ENCODE measurements at regions not wholly inside any gene's neighbourhood (a gene's known extent, or its start where the extent isn't known, plus 50 kb on each side); places are given as distances from the start of the nearest gene placed in this dataset.

DNA sequence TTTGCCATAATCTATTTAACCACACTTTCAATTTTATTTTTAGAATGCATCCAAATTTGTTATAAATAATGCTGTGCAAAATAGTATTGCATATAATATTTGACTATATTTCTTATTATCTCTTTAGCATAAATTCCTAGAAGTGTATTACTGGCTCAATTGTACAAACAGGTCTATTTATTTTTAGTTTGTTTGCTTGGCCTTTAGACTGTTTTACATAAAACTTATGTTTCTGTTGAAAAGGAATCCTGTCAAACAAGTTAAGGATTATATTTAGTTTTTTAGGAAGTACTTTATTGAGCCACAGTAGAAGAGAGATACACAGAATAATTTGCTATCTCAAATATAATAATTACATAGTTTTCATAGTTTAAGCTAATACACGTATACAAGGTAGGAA lies 413.8 kb downstream of the GBA3 start:
- no peaks in the 10 kb centered on the region; a peak in 1 of 7 replicates for H3K36me3 Mint-ChIP-seq (ENCODE audit: insufficient read depth in 1 of 3, low read depth in 3 of 3)
- H2AFZ ChIP-seq (ENCODE audit: low read length), result no peak overlapping the region
- no peak overlapping the region for H2BK15ac ChIP-seq (ENCODE audit: low read depth, low read length)
- no peak overlapping the region for H3K4me2 ChIP-seq (ENCODE audit: insufficient read depth, insufficient read length, low read length)
- no peak overlapping the region for H3K4ac ChIP-seq (ENCODE audit: low read depth, low read length)
- TF ChIP-seq, protein P1, sequence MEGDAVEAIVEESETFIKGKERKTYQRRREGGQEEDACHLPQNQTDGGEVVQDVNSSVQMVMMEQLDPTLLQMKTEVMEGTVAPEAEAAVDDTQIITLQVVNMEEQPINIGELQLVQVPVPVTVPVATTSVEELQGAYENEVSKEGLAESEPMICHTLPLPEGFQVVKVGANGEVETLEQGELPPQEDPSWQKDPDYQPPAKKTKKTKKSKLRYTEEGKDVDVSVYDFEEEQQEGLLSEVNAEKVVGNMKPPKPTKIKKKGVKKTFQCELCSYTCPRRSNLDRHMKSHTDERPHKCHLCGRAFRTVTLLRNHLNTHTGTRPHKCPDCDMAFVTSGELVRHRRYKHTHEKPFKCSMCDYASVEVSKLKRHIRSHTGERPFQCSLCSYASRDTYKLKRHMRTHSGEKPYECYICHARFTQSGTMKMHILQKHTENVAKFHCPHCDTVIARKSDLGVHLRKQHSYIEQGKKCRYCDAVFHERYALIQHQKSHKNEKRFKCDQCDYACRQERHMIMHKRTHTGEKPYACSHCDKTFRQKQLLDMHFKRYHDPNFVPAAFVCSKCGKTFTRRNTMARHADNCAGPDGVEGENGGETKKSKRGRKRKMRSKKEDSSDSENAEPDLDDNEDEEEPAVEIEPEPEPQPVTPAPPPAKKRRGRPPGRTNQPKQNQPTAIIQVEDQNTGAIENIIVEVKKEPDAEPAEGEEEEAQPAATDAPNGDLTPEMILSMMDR (conservative IDR thresholded peaks at IDR 0.05), result no peak
- no peak overlapping the region for H2BK120ac ChIP-seq (ENCODE audit: low read depth, low read length, poor library complexity, severe bottlenecking)
- H3K9me3 ChIP-seq (ENCODE audit: control insufficient read depth, low read depth, low read length), result no peaks in the 10 kb centered on the region
- H3K23me2 ChIP-seq (ENCODE audit: insufficient read length, low read depth, low read length, poor library complexity, severe bottlenecking), result no peaks in the 10 kb centered on the region
- no peak overlapping the region for H2BK12ac ChIP-seq (ENCODE audit: insufficient read length, low read depth, low read length)
- H3K23ac ChIP-seq (ENCODE audit: insufficient read length, low read depth, low read length), result no peak overlapping the region
- no peaks in the 10 kb centered on the region for H3K4me1 Mint-ChIP-seq
- no peak overlapping the region for H2BK20ac ChIP-seq (ENCODE audit: low read depth, low read length, poor library complexity, severe bottlenecking)
- no peak overlapping the region for H3K56ac ChIP-seq (ENCODE audit: insufficient read length, low read depth, low read length)
- H3K9me3 Mint-ChIP-seq, result no peaks in the 10 kb centered on the region; a peak in 1 of 5 replicates
- no peak overlapping the region for H4K5ac ChIP-seq (ENCODE audit: insufficient read length, low read depth, low read length)
- no peaks in the 10 kb centered on the region for H4K20me1 ChIP-seq (ENCODE audit: control insufficient read depth, insufficient read depth, insufficient read length)
- no peak overlapping the region for H3K18ac ChIP-seq (ENCODE audit: insufficient read length, low read depth, low read length)
- no peak overlapping the region for H3K9ac ChIP-seq (ENCODE audit: extremely low read depth, insufficient read length, low read length)
- DNase-seq, result no peak
- no peak overlapping the region for H3K27ac ChIP-seq (ENCODE audit: insufficient read length, low read depth, low read length)
- H2BK5ac ChIP-seq (ENCODE audit: insufficient read length, low read length), result no peak overlapping the region
- no CpG with 5 or more reads among the region's 1 CpG for WGBS (ENCODE audit: extremely low coverage, insufficient read length, low lambda C conversion rate)
- no peak overlapping the region for H2AK5ac ChIP-seq (ENCODE audit: insufficient read length, low read length)
- H3K4me1 ChIP-seq (ENCODE audit: insufficient read depth, low read length), result no peaks in the 10 kb centered on the region
- H3K27me3 ChIP-seq (ENCODE audit: insufficient read depth, low read length), result no peaks in the 10 kb centered on the region
- H3K27me3 Mint-ChIP-seq (ENCODE audit: low read depth), result peaks cover 2% of the 10 kb centered on the region; the same call in 1 of the 2 replicates
- H3K4me3 Mint-ChIP-seq, result no peak overlapping the region
- H3K27ac Mint-ChIP-seq, result no peak overlapping the region
- H3K79me1 ChIP-seq (ENCODE audit: insufficient read depth, low read depth, low read length, poor library complexity, severe bottlenecking), result no peaks in the 10 kb centered on the region
- no peak overlapping the region for H4K91ac ChIP-seq (ENCODE audit: insufficient read length, low read depth, low read length)
- no peak overlapping the region for H3T11ph ChIP-seq (ENCODE audit: low read length)
- H4K8ac ChIP-seq (replicated peaks; ENCODE audit: insufficient read length, low read depth, low read length), result no peak overlapping the region
- no peaks in the 10 kb centered on the region for H3K79me2 ChIP-seq (ENCODE audit: insufficient read depth, low read length)
- H3K14ac ChIP-seq (ENCODE audit: insufficient read depth, low read length), result no peak overlapping the region
